HFF-Myc (cell line): ENCODE measurements at regions not wholly inside any gene's neighbourhood (a gene's known extent, or its start where the extent isn't known, plus 50 kb on each side); places are given as distances from the start of the nearest gene placed in this dataset.

Experiments used
- DNase-seq: peaks from one replicate; pipeline ENCODE4 v3.0.0-alpha.2; 2011; ENCODE audit warnings: low read depth; ENCODE audit errors: extremely low read depth
- H3K4me3 ChIP-seq: replicated peaks from 2 replicates; pipeline ENCODE4 v1.5.1; 2011; ENCODE audit warnings: low read depth, mild to moderate bottlenecking, control low read depth, low read length
- CTCF ChIP-seq: IDR thresholded peaks from 2 replicates; pipeline ENCODE4 v1.5.1; 2012; ENCODE audit warnings: mild to moderate bottlenecking, low read depth, low read length, control low read depth; ENCODE audit errors: missing control alignments

- TF ChIP-seq CTCF, result no peak
- peak; percentile 50 for DNase-seq
- H3K4me3 ChIP-seq, result no peak overlapping the region
Measured at GRCh38 chr1:47578721-47579419, 141.0 kb downstream of the FOXD2 start.

GRCh38 chr1:47579809-47580208, 142.0 kb downstream of the FOXD2 start:
- TF ChIP-seq CTCF, result no peak
- no peak for DNase-seq
- H3K4me3 ChIP-seq, result no peak overlapping the region

GRCh38 chr1:47580451-47580995, 142.7 kb downstream of the FOXD2 start:
- no peak for TF ChIP-seq CTCF

GRCh38 chr1:47582891-47583608, 145.2 kb downstream of the FOXD2 start:
- no peak for TF ChIP-seq CTCF
- no peak for DNase-seq
- no peak overlapping the region for H3K4me3 ChIP-seq

More at GRCh38 chr1:47580451-47580995, 142.7 kb downstream of the FOXD2 start:
- no peak for DNase-seq
- no peak overlapping the region for H3K4me3 ChIP-seq

- TF ChIP-seq CTCF, result no peak
- H3K4me3 ChIP-seq, result no peak overlapping the region
- DNase-seq, result no peak
Measured at GRCh38 chr1:47584249-47584648, 146.4 kb downstream of the FOXD2 start.

GRCh38 chr1:47585141-47585902, 147.5 kb downstream of the FOXD2 start:
- TF ChIP-seq CTCF, result no peak
- DNase-seq, result no peak
- no peak overlapping the region for H3K4me3 ChIP-seq
